Central memory CD4-positive, alpha-beta T cell (primary cell): ENCODE measurements at regions not wholly inside any gene's neighbourhood (a gene's known extent, or its start where the extent isn't known, plus 50 kb on each side); places are given as distances from the start of the nearest gene placed in this dataset.

Experiments used
- DNase-seq: peaks from one replicate; pipeline ENCODE4 v3.0.0; 2022

- no peak for DNase-seq
Measured at GRCh38 chr2:57740891-57741290, 305.7 kb upstream of the VRK2 start.

GRCh38 chr2:57753636-57754035 is 293.0 kb upstream of the VRK2 start:
- no peak for DNase-seq

- DNase-seq, result no peak
Measured at GRCh38 chr2:57758686-57759085, 287.9 kb upstream of the VRK2 start.

GRCh38 chr2:57759131-57759530 is 287.5 kb upstream of the VRK2 start:
- no peak for DNase-seq

GRCh38 chr2:57759822-57760300 is 286.7 kb upstream of the VRK2 start:
- DNase-seq, result peak; percentile 44

- no peak for DNase-seq
Measured at GRCh38 chr2:57760381-57760801, 286.2 kb upstream of the VRK2 start.

GRCh38 chr2:57776916-57777315 is 269.7 kb upstream of the VRK2 start:
- DNase-seq, result no peak

- DNase-seq, result no peak
Measured at GRCh38 chr2:57782587-57782986, 264.0 kb upstream of the VRK2 start.

- no peak for DNase-seq
Measured at GRCh38 chr2:57793310-57793709, 253.3 kb upstream of the VRK2 start.

- no peak for DNase-seq
Measured at GRCh38 chr2:57796527-57796926, 250.1 kb upstream of the VRK2 start.

- no peak for DNase-seq
Measured at GRCh38 chr2:57798346-57798745, 248.3 kb upstream of the VRK2 start.

- no peak for DNase-seq
Measured at GRCh38 chr2:57802243-57802642, 244.4 kb upstream of the VRK2 start.

- no peak for DNase-seq
Measured at GRCh38 chr2:57804971-57805370, 241.6 kb upstream of the VRK2 start.

- no peak for DNase-seq
Measured at GRCh38 chr2:57806449-57806968, 240.1 kb upstream of the VRK2 start.

GRCh38 chr2:57809230-57809629 is 237.4 kb upstream of the VRK2 start:
- DNase-seq, result no peak

GRCh38 chr2:57821088-57821487 is 225.5 kb upstream of the VRK2 start:
- no peak for DNase-seq

- no peak for DNase-seq
Measured at GRCh38 chr2:57828221-57828620, 218.4 kb upstream of the VRK2 start.

- no peak for DNase-seq
Measured at GRCh38 chr2:57834666-57835065, 211.9 kb upstream of the VRK2 start.

- no peak for DNase-seq
Measured at GRCh38 chr2:57842531-57842930, 204.1 kb upstream of the VRK2 start.

GRCh38 chr2:57843158-57843557 is 203.4 kb upstream of the VRK2 start:
- no peak for DNase-seq

GRCh38 chr2:57848723-57849122 is 197.9 kb upstream of the VRK2 start:
- DNase-seq, result no peak

- DNase-seq, result no peak
Measured at GRCh38 chr2:57849843-57850242, 196.8 kb upstream of the VRK2 start.

- DNase-seq, result no peak
Measured at GRCh38 chr2:57850415-57851130, 196.0 kb upstream of the VRK2 start.

- DNase-seq, result no peak
Measured at GRCh38 chr2:57855212-57855611, 191.4 kb upstream of the VRK2 start.

GRCh38 chr2:57859755-57860154 is 186.9 kb upstream of the VRK2 start:
- no peak for DNase-seq
